HG02981 (cell line): ENCODE measurements at regions not wholly inside any gene's neighbourhood (a gene's known extent, or its start where the extent isn't known, plus 50 kb on each side); places are given as distances from the start of the nearest gene placed in this dataset.
"Not testable (repeated sequence)": the region's sequence is repeated elsewhere in the genome, so short reads cannot be mapped to it uniquely, and the experiment has no call there.

Experiments
- ATAC-seq: cut with Tn5 transposase; IDR thresholded peaks from one replicate; pipeline ENCODE4 v1.9.1; 2021; ENCODE audit warnings: mild to moderate bottlenecking, moderate library complexity; ENCODE audit not compliant: unreplicated experiment

- ATAC-seq, result no peak
These were observed 78.0 kb upstream of the AFDN start for GRCh38 chr6:167748458-167749379.

GRCh38 chr6:167750956-167751358 lies 75.8 kb upstream of the AFDN start:
- no peak for ATAC-seq

GRCh38 chr6:167751579-167752115 lies 75.1 kb upstream of the AFDN start:
- no peak for ATAC-seq

GRCh38 chr6:167753281-167753680 lies 73.4 kb upstream of the AFDN start:
- ATAC-seq, result not testable (repeated sequence)

- no peak for ATAC-seq
These were observed 72.0 kb upstream of the AFDN start for GRCh38 chr6:167754691-167755090.

- ATAC-seq, result no peak
These were observed 71.2 kb upstream of the AFDN start for GRCh38 chr6:167755461-167755860.

GRCh38 chr6:167756597-167756996 lies 70.1 kb upstream of the AFDN start:
- no peak for ATAC-seq

- no peak for ATAC-seq
These were observed 69.5 kb upstream of the AFDN start for GRCh38 chr6:167757249-167757648.

- ATAC-seq, result no peak
These were observed 68.9 kb upstream of the AFDN start for GRCh38 chr6:167757821-167758220.

GRCh38 chr6:167758309-167759023 lies 68.2 kb upstream of the AFDN start:
- no peak for ATAC-seq

- no peak for ATAC-seq
These were observed 67.5 kb upstream of the AFDN start for GRCh38 chr6:167759206-167759605.

GRCh38 chr6:167759912-167760311 lies 66.8 kb upstream of the AFDN start:
- ATAC-seq, result no peak

- no peak for ATAC-seq
These were observed 65.5 kb upstream of the AFDN start for GRCh38 chr6:167760979-167761793.

- no peak for ATAC-seq
These were observed 64.9 kb upstream of the AFDN start for GRCh38 chr6:167761794-167762258.

- no peak for ATAC-seq
These were observed 64.3 kb upstream of the AFDN start for GRCh38 chr6:167762259-167762962.

- no peak for ATAC-seq
These were observed 63.4 kb upstream of the AFDN start for GRCh38 chr6:167763056-167763944.

GRCh38 chr6:167764215-167764614 lies 62.5 kb upstream of the AFDN start:
- ATAC-seq, result no peak

- no peak for ATAC-seq
These were observed 61.8 kb upstream of the AFDN start for GRCh38 chr6:167764713-167765479.
